ENCODE measurements at regions not wholly inside any gene's neighbourhood (a gene's known extent, or its start where the extent isn't known, plus 50 kb on each side); places are given as distances from the start of the nearest gene placed in this dataset.

DNA sequence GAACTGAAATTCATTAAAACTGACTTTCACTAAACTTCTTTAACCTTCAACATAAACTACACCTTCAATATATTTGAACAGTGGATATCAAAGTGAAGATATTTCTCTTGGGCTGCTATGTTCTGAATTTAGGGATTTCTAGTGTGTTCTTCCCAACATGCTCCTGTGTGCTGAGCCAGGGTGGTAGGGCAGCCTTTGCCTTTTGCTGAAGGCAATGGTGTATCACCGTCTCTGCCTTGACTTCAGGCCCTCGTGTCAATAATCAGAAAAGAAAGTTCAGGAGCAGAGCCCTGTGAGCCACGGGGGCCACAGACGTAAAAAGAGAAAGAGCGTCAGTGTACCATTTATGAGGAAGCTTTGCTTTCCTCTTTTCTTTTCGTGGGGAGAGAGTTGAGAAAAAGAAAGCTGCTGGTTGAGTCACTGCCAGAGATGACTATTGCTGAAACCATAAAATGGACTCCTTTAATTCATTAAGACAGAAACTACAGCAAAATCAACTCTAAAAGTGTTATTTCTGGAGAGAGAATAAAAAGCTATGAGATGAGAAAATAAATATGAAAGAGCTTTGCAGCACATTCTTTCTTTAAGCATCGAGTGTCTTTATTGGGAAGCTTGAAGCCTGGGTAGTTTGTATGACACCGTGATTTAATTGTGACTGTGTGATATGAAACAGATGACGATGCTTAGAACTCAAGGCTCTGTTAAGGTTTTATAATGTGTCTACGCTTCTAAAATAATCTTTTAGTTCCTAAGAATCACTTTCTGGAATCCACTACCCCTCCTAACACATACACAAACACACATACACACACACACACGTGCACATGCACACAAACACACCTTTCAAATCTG lies 271.8 kb upstream of the MTNR1B start:
- WGBS, result 66% methylated on average over 11 of the region's 11 CpGs
- Histone ChIP-seq H3K27ac (ENCODE audit: low read depth in 1 of 2, low read length in 2 of 2) (no peak overlapping the region), H3K9me3 (ENCODE audit: control insufficient read depth in 4 of 4, low read length in 3 of 4) (no peaks in the 10 kb centered on the region), H3K27me3 (ENCODE audit: control insufficient read depth in 4 of 4, insufficient read depth in 4 of 4, low read length in 3 of 4) (peaks cover 0 to 2% (median 0%) of the 10 kb centered on the region in 4 donors), H3K4me1 (ENCODE audit: control insufficient read depth in 4 of 4, insufficient read depth in 4 of 4, low read length in 3 of 4) (no peaks in the 10 kb centered on the region), H3K4me3 (ENCODE audit: low read depth in 1 of 3, low read length in 3 of 3) (no peak overlapping the region), H3K36me3 (ENCODE audit: control insufficient read depth in 4 of 4, insufficient read depth in 3 of 4, low read depth in 1 of 4, low read length in 3 of 4) (no peaks in the 10 kb centered on the region), H3K9ac (ENCODE audit: low read depth in 1 of 2, low read length in 2 of 2) (no peak overlapping the region)
- no peak for DNase-seq (ENCODE audit: low spot score)
- TF ChIP-seq GABPA (IDR thresholded peaks at IDR 0.05 in 1 of 2, conservative IDR thresholded peaks at IDR 0.05 in 1 of 2), result no peak
- TF ChIP-seq YY1 (IDR thresholded peaks at IDR 0.05), result no peak
- no peak for TF ChIP-seq RXRA (IDR thresholded peaks at IDR 0.05)
- no peak for TF ChIP-seq NR2F2 (IDR thresholded peaks at IDR 0.05)
- TF ChIP-seq, protein P1, sequence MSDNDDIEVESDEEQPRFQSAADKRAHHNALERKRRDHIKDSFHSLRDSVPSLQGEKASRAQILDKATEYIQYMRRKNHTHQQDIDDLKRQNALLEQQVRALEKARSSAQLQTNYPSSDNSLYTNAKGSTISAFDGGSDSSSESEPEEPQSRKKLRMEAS (IDR thresholded peaks at IDR 0.05), result no peak
- no peak for TF ChIP-seq JUND (IDR thresholded peaks at IDR 0.05)
- TF ChIP-seq, protein P2, sequence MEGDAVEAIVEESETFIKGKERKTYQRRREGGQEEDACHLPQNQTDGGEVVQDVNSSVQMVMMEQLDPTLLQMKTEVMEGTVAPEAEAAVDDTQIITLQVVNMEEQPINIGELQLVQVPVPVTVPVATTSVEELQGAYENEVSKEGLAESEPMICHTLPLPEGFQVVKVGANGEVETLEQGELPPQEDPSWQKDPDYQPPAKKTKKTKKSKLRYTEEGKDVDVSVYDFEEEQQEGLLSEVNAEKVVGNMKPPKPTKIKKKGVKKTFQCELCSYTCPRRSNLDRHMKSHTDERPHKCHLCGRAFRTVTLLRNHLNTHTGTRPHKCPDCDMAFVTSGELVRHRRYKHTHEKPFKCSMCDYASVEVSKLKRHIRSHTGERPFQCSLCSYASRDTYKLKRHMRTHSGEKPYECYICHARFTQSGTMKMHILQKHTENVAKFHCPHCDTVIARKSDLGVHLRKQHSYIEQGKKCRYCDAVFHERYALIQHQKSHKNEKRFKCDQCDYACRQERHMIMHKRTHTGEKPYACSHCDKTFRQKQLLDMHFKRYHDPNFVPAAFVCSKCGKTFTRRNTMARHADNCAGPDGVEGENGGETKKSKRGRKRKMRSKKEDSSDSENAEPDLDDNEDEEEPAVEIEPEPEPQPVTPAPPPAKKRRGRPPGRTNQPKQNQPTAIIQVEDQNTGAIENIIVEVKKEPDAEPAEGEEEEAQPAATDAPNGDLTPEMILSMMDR (IDR thresholded peaks at IDR 0.05; ENCODE audit: low read depth, low read length, missing input control), result no peak
- TF ChIP-seq, protein P3, sequence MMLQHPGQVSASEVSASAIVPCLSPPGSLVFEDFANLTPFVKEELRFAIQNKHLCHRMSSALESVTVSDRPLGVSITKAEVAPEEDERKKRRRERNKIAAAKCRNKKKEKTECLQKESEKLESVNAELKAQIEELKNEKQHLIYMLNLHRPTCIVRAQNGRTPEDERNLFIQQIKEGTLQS (IDR thresholded peaks at IDR 0.05), result no peak
- no peak for TF ChIP-seq RAD21 (IDR thresholded peaks at IDR 0.05)
- TF ChIP-seq, protein P4, sequence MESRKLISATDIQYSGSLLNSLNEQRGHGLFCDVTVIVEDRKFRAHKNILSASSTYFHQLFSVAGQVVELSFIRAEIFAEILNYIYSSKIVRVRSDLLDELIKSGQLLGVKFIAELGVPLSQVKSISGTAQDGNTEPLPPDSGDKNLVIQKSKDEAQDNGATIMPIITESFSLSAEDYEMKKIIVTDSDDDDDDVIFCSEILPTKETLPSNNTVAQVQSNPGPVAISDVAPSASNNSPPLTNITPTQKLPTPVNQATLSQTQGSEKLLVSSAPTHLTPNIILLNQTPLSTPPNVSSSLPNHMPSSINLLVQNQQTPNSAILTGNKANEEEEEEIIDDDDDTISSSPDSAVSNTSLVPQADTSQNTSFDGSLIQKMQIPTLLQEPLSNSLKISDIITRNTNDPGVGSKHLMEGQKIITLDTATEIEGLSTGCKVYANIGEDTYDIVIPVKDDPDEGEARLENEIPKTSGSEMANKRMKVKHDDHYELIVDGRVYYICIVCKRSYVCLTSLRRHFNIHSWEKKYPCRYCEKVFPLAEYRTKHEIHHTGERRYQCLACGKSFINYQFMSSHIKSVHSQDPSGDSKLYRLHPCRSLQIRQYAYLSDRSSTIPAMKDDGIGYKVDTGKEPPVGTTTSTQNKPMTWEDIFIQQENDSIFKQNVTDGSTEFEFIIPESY (IDR thresholded peaks at IDR 0.05), result no peak
- TF ChIP-seq, protein P5, sequence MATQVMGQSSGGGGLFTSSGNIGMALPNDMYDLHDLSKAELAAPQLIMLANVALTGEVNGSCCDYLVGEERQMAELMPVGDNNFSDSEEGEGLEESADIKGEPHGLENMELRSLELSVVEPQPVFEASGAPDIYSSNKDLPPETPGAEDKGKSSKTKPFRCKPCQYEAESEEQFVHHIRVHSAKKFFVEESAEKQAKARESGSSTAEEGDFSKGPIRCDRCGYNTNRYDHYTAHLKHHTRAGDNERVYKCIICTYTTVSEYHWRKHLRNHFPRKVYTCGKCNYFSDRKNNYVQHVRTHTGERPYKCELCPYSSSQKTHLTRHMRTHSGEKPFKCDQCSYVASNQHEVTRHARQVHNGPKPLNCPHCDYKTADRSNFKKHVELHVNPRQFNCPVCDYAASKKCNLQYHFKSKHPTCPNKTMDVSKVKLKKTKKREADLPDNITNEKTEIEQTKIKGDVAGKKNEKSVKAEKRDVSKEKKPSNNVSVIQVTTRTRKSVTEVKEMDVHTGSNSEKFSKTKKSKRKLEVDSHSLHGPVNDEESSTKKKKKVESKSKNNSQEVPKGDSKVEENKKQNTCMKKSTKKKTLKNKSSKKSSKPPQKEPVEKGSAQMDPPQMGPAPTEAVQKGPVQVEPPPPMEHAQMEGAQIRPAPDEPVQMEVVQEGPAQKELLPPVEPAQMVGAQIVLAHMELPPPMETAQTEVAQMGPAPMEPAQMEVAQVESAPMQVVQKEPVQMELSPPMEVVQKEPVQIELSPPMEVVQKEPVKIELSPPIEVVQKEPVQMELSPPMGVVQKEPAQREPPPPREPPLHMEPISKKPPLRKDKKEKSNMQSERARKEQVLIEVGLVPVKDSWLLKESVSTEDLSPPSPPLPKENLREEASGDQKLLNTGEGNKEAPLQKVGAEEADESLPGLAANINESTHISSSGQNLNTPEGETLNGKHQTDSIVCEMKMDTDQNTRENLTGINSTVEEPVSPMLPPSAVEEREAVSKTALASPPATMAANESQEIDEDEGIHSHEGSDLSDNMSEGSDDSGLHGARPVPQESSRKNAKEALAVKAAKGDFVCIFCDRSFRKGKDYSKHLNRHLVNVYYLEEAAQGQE (IDR thresholded peaks at IDR 0.05), result no peak
- TF ChIP-seq HNF4A (conservative IDR thresholded peaks at IDR 0.05), result no peak

DNA sequence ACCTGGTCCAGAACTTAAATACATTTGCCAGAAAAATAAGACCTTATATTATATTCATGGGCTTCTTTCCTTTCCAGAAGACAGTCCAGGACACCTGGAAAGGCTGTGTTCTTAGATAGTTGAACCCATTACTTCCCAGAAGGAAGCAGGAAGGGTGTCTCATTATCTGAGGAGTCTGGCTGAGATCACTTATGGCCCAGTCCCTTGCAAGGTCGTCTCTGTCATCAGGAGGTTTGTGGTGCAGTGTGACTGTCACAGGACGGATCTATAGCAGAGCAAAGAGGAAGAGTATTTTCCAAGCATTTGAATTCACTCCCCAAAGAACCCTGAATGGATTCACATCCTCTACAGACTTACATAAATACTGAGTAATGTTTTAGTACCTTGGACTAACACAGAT lies 270.7 kb upstream of the MTNR1B start:
- no peaks in the 10 kb centered on the region for H3K27me3 ChIP-seq (ENCODE audit: control insufficient read depth in 4 of 4, insufficient read depth in 4 of 4, low read length in 3 of 4)
- 28% methylated on average over 2 of the region's 2 CpGs for WGBS
- H3K27ac ChIP-seq (ENCODE audit: low read depth in 1 of 2, low read length in 2 of 2), result no peak overlapping the region
- H3K36me3 ChIP-seq (ENCODE audit: control insufficient read depth in 4 of 4, insufficient read depth in 3 of 4, low read depth in 1 of 4, low read length in 3 of 4), result no peaks in the 10 kb centered on the region
- H3K9ac ChIP-seq (ENCODE audit: low read depth in 1 of 2, low read length in 2 of 2), result no peak overlapping the region
- no peaks in the 10 kb centered on the region for H3K9me3 ChIP-seq (ENCODE audit: control insufficient read depth in 4 of 4, low read length in 3 of 4)
- H3K4me1 ChIP-seq (ENCODE audit: control insufficient read depth in 4 of 4, insufficient read depth in 4 of 4, low read length in 3 of 4), result no peaks in the 10 kb centered on the region
- no peak overlapping the region for H3K4me3 ChIP-seq (ENCODE audit: low read depth in 1 of 3, low read length in 3 of 3)
- DNase-seq (ENCODE audit: low spot score), result no peak
- TF ChIP-seq YY1 (IDR thresholded peaks at IDR 0.05) (no peak), JUND (IDR thresholded peaks at IDR 0.05) (no peak), HNF4G (IDR thresholded peaks at IDR 0.05) (no peak), TAF1 (conservative IDR thresholded peaks at IDR 0.05) (no peak), NR2F2 (IDR thresholded peaks at IDR 0.05) (no peak), FOXA2 (IDR thresholded peaks at IDR 0.05) (no peak), SP1 (IDR thresholded peaks at IDR 0.05) (no peak), EGR1 (IDR thresholded peaks at IDR 0.05; ENCODE audit: low read depth in 2 of 2) (no peak)
- TF ChIP-seq, protein P4 (IDR thresholded peaks at IDR 0.05), result no peak
- TF ChIP-seq, protein P5 (IDR thresholded peaks at IDR 0.05), result no peak
- TF ChIP-seq, protein P1 (IDR thresholded peaks at IDR 0.05), result no peak

Data from liver (tissue), 8 donors.